ENCODE measurements at regions not wholly inside any gene's neighbourhood (a gene's known extent, or its start where the extent isn't known, plus 50 kb on each side); places are given as distances from the start of the nearest gene placed in this dataset.
A peak's percentile ranks its signal among the peaks of the same experiment; 100 is the strongest.
"Not testable (repeated sequence)": the region's sequence is repeated elsewhere in the genome, so short reads cannot be mapped to it uniquely, and the experiment has no call there.

GRCh38 chr22:46026899-46027210 lies 49.9 kb upstream of the WNT7B start:
- intact Hi-C loops (cut with DNase I), result no loop called here
- DNase-seq (no peak), ATAC-seq (peak in 1 of 2 donors; percentile 36)

- intact Hi-C loops (cut with DNase I), result no loop called here
- peak; percentile 81 to 90 for ATAC-seq
- DNase-seq, result peak; percentile 79
Observed at GRCh38 chr22:46027211-46028105, 50.5 kb upstream of the WNT7B start.

- intact Hi-C loops (cut with DNase I), result no loop called here
- ATAC-seq (no peak), DNase-seq (peak; percentile 17)
Observed at GRCh38 chr22:46028106-46028991, 51.4 kb upstream of the WNT7B start.

GRCh38 chr22:46029036-46029435 lies 52.1 kb upstream of the WNT7B start:
- ATAC-seq, result no peak
- no peak for DNase-seq
- intact Hi-C loops (cut with DNase I), result no loop called here

- no peak for ATAC-seq
- intact Hi-C loops (cut with DNase I), result no loop called here
- DNase-seq, result peak; percentile 14
Observed at GRCh38 chr22:46029574-46030200, 52.7 kb upstream of the WNT7B start.

- DNase-seq (peak; percentile 23), ATAC-seq (no peak)
- intact Hi-C loops (cut with DNase I), result no loop called here
Observed at GRCh38 chr22:46030231-46030880, 53.4 kb upstream of the WNT7B start.

- DNase-seq, result peak; percentile 19
- intact Hi-C loops (cut with DNase I), result no loop called here
Observed at GRCh38 chr22:46031066-46031465, 54.1 kb upstream of the WNT7B start.

GRCh38 chr22:46031557-46031956 lies 54.6 kb upstream of the WNT7B start:
- ATAC-seq (no peak), DNase-seq (no peak)
- intact Hi-C loops (cut with DNase I), result no loop called here

More at GRCh38 chr22:46031066-46031465, 54.1 kb upstream of the WNT7B start:
- no peak for ATAC-seq

- intact Hi-C loops (cut with DNase I), result no loop called here
- no peak for ATAC-seq
- DNase-seq, result peak; percentile 17
Observed at GRCh38 chr22:46031965-46032851, 55.2 kb upstream of the WNT7B start.

GRCh38 chr22:46033256-46034200 lies 56.6 kb upstream of the WNT7B start:
- intact Hi-C loops (cut with DNase I), result no loop called here
- no peak for ATAC-seq
- no peak for DNase-seq

- intact Hi-C loops (cut with DNase I); ATAC-seq: not testable (repeated sequence)
- DNase-seq, result peak; percentile 11
Observed at GRCh38 chr22:46034480-46034879, 57.5 kb upstream of the WNT7B start.

- no peak for ATAC-seq
- intact Hi-C loops (cut with DNase I), result no loop called here
- DNase-seq, result no peak
Observed at GRCh38 chr22:46035380-46035741, 58.4 kb upstream of the WNT7B start.

- peak; percentile 95 to 97 for ATAC-seq
- DNase-seq, result peak; percentile 100
- intact Hi-C loops (cut with DNase I), result no loop called here
Observed at GRCh38 chr22:46035742-46036557, 59.0 kb upstream of the WNT7B start.

- intact Hi-C loops (cut with DNase I), result no loop called here
- ATAC-seq (no peak), DNase-seq (peak; percentile 25)
Observed at GRCh38 chr22:46036558-46037408, 59.8 kb upstream of the WNT7B start.

- intact Hi-C loops (cut with DNase I), result no loop called here
- ATAC-seq (no peak), DNase-seq (no peak)
Observed at GRCh38 chr22:46038174-46038487, 61.2 kb upstream of the WNT7B start.
